Bronchial epithelial cell (primary cell): ENCODE measurements at regions not wholly inside any gene's neighbourhood (a gene's known extent, or its start where the extent isn't known, plus 50 kb on each side); places are given as distances from the start of the nearest gene placed in this dataset.
A peak's percentile ranks its signal among the peaks of the same experiment; 100 is the strongest.

Source experiments
- DNase-seq: peaks from one replicate; pipeline ENCODE4 v3.0.0-alpha.2; 2010; ENCODE audit warnings: low read depth
- FAIRE-seq: peaks from 2 replicates; lab custom pipeline; 2011; peaks lifted over from hg19 to GRCh38; lab: Jason Lieb, UNC
- H3K27me3 ChIP-seq: 2 replicates; pipeline ENCODE4 v1.5.1; 2011; ENCODE audit warnings: low read length; ENCODE audit not compliant: control insufficient read depth, insufficient read depth
- H3K36me3 ChIP-seq: 2 replicates; pipeline ENCODE4 v1.5.1; 2011; ENCODE audit warnings: low read length; ENCODE audit not compliant: control insufficient read depth, insufficient read depth
- H3K4me3 ChIP-seq: 2 replicates; pipeline ENCODE4 v1.5.1; 2011; ENCODE audit warnings: mild to moderate bottlenecking, low read depth, low read length, control low read depth
- CTCF ChIP-seq: IDR thresholded peaks from 2 replicates; pipeline ENCODE4 v1.5.1; 2011; ENCODE audit warnings: mild to moderate bottlenecking, moderate library complexity, low read length, control low read depth, inconsistent platforms; ENCODE audit not compliant: insufficient read depth, severe bottlenecking

- no peak overlapping the region for H3K4me3 ChIP-seq
- DNase-seq (no peak), FAIRE-seq (no peak)
- no peaks in the 10 kb centered on the region for H3K36me3 ChIP-seq
- no peak for TF ChIP-seq CTCF
- H3K27me3 ChIP-seq: peaks cover 21% of the 10 kb centered on the region
Observed at GRCh38 chr5:1669276-1670155, 130.1 kb downstream of the MRPL36 start.

GRCh38 chr5:1668141-1668721 is 131.4 kb downstream of the MRPL36 start:
- Histone ChIP-seq H3K36me3 (no peaks in the 10 kb centered on the region), H3K4me3 (no peak overlapping the region), H3K27me3 (peaks cover 21% of the 10 kb centered on the region)
- FAIRE-seq (no peak), DNase-seq (no peak)
- TF ChIP-seq CTCF: no peak

- DNase-seq: no peak
- H3K27me3 ChIP-seq: peaks cover 21% of the 10 kb centered on the region
- no peak for TF ChIP-seq CTCF
- H3K36me3 ChIP-seq: no peaks in the 10 kb centered on the region
- H3K4me3 ChIP-seq: no peak overlapping the region
- FAIRE-seq: no peak
Observed at GRCh38 chr5:1667648-1668140, 131.9 kb downstream of the MRPL36 start.

- Histone ChIP-seq H3K4me3 (no peak overlapping the region), H3K36me3 (no peaks in the 10 kb centered on the region), H3K27me3 (peaks cover 21% of the 10 kb centered on the region)
- peak; percentile 35 for TF ChIP-seq CTCF
- no peak for DNase-seq
- no peak for FAIRE-seq
Observed at GRCh38 chr5:1666812-1667588, 132.6 kb downstream of the MRPL36 start.

- Histone ChIP-seq H3K36me3 (no peaks in the 10 kb centered on the region), H3K4me3 (no peak overlapping the region), H3K27me3 (peaks cover 21% of the 10 kb centered on the region)
- DNase-seq: no peak
- no peak for TF ChIP-seq CTCF
- no peak for FAIRE-seq
Observed at GRCh38 chr5:1666221-1666620, 133.4 kb downstream of the MRPL36 start.
